Pancreas (tissue), 10 donors: ENCODE measurements at regions not wholly inside any gene's neighbourhood (a gene's known extent, or its start where the extent isn't known, plus 50 kb on each side); places are given as distances from the start of the nearest gene placed in this dataset.

Experiments used
- ATAC-seq, 4 donors: fragments of 200-7000 bp; cut with Tn5 transposase; one replicate each; pipeline versions ENCODE4 v1.8.0 to v1.9.1; 2020; ENCODE audit warnings: mild to moderate bottlenecking in 4 of 4, moderate library complexity in 4 of 4
- DNase-seq, 6 donors: peaks; one replicate each; pipeline ENCODE4 v3.0.0-alpha.2; 2020
- FAIRE-seq: peaks from 2 replicates; lab custom pipeline; 2012; peaks lifted over from hg19 to GRCh38; lab: Jason Lieb, UNC
- H3K27ac ChIP-seq, 4 donors: fragments of 200-600 bp; sonication (generic); 1 replicate in 3 of 4; 2 replicates in 1 of 4; pipeline versions ENCODE4 v1.5.0 to v1.8.0; 2020
- H3K27me3 ChIP-seq, 4 donors: fragments of 200-600 bp; one replicate each; pipeline ENCODE4 v1.8.0; 2021
- H3K36me3 ChIP-seq, 3 donors: fragments of 200-600 bp; sonication (generic) in 1 of 3; one replicate each; pipeline versions ENCODE4 v1.5.0 to v1.8.0; 2020 to 2021
- H3K4me1 ChIP-seq, 3 donors: fragments of 200-600 bp; one replicate each; pipeline ENCODE4 v1.8.0; 2021
- H3K4me3 ChIP-seq, 4 donors: fragments of 200-600 bp; sonication (generic) in 2 of 4; one replicate each; pipeline versions ENCODE4 v1.5.0 to v1.8.0; 2020 to 2021
- H3K9me3 ChIP-seq, 4 donors: fragments of 200-600 bp; one replicate each; pipeline ENCODE4 v1.8.0; 2021
- CTCF ChIP-seq, 4 donors: fragments of 200-600 bp; sonication (generic) in 3 of 4; IDR thresholded peaks; one replicate each; pipeline versions ENCODE4 v1.5.0 to v1.8.0; 2021; ENCODE audit warnings: antibody characterized with exemption in 4 of 4
- WGBS, 2 donors: extraction: QIAGEN DNeasy Blood & Tissue Kit; methylation state at CpG; one replicate each; pipeline ENCODE4 v1.1.7; 2013; 5-methylcytosine and 5-hydroxymethylcytosine counted together
- intact Hi-C, 3 donors: fragments of 100-400 bp; cut with DNase I; formaldehyde crosslinking; loops; one replicate each; pipeline versions ENCODE4 v1.11.1 to v1.14.2; 2022
- donor health status: healthy with polysubstance abuse.
- donor health status: DM: no; HTN: no; CAD: no; lungs with moderate emphysema.
- donor health status: DM: no; HTN: no; CAD: no.
- donor health status: control.
- donor health status: control.
- donor health status: Bipolar disorder and iron deficiency.
- donor health status: DM: yes; HTN: yes; CAD: no.
- donor health status: DM: no; HTN: no; CAD: no.
- donor health status: DM: no; HTN: no; CAD: no.
- donor health status: DM: yes; HTN: yes; CAD: no.

- no peak overlapping the region for H3K4me3 ChIP-seq
- TF ChIP-seq CTCF (IDR thresholded peaks at IDR 0.05) = no peak
- DNase-seq = no peak
- FAIRE-seq = no peak
- no peaks in the 10 kb centered on the region for H3K27me3 ChIP-seq
- intact Hi-C loops = no loop called here
- H3K9me3 ChIP-seq = no peaks in the 10 kb centered on the region
- no peaks in the 10 kb centered on the region for H3K4me1 ChIP-seq
- no peak overlapping the region for H3K27ac ChIP-seq
- no peaks in the 10 kb centered on the region for H3K36me3 ChIP-seq
- no peak for ATAC-seq
Observed at GRCh38 chr5:98328015-98328414, 445.4 kb upstream of the RGMB start.

- ATAC-seq = no peak
- Histone ChIP-seq H3K27me3 (no peaks in the 10 kb centered on the region), H3K9me3 (no peaks in the 10 kb centered on the region), H3K4me1 (no peaks in the 10 kb centered on the region), H3K27ac (no peak overlapping the region), H3K4me3 (no peak overlapping the region), H3K36me3 (no peaks in the 10 kb centered on the region)
- no peak for TF ChIP-seq CTCF (IDR thresholded peaks at IDR 0.05)
- DNase-seq = no peak
- 80 to 81% methylated on average over 1 of the region's 1 CpG for WGBS, 2 donors
- intact Hi-C loops = no loop called here
- no peak for FAIRE-seq
Observed at GRCh38 chr5:98330871-98331270, 442.6 kb upstream of the RGMB start.

- H3K36me3 ChIP-seq = no peaks in the 10 kb centered on the region
- H3K27ac ChIP-seq = no peak overlapping the region
- DNase-seq = no peak
- FAIRE-seq = no peak
- H3K27me3 ChIP-seq = no peaks in the 10 kb centered on the region
- no peak for TF ChIP-seq CTCF (IDR thresholded peaks at IDR 0.05)
- H3K9me3 ChIP-seq = no peaks in the 10 kb centered on the region
- no peaks in the 10 kb centered on the region for H3K4me1 ChIP-seq
- H3K4me3 ChIP-seq = no peak overlapping the region
- ATAC-seq = no peak
- intact Hi-C loops = no loop called here
Observed at GRCh38 chr5:98333921-98334320, 439.5 kb upstream of the RGMB start.

- no peak for TF ChIP-seq CTCF (IDR thresholded peaks at IDR 0.05)
- Histone ChIP-seq H3K36me3 (no peaks in the 10 kb centered on the region), H3K9me3 (no peaks in the 10 kb centered on the region), H3K27ac (no peak overlapping the region), H3K27me3 (no peaks in the 10 kb centered on the region), H3K4me1 (no peaks in the 10 kb centered on the region), H3K4me3 (no peak overlapping the region)
- ATAC-seq = no peak
- intact Hi-C loops = no loop called here
- no peak for DNase-seq
- FAIRE-seq = no peak
- 84 to 89% methylated on average over 6 of the region's 6 CpGs for whole genome bisulfite sequencing, 2 donors
Observed at GRCh38 chr5:98334946-98335345, 438.5 kb upstream of the RGMB start.

GRCh38 chr5:98339141-98339848 lies 434.2 kb upstream of the RGMB start:
- H3K9me3 ChIP-seq = no peaks in the 10 kb centered on the region
- no peak for ATAC-seq
- no peak for TF ChIP-seq CTCF (IDR thresholded peaks at IDR 0.05)
- intact Hi-C loops = no loop called here
- H3K4me1 ChIP-seq = no peaks in the 10 kb centered on the region
- DNase-seq = peak in 1 of 6 donors; percentile 44
- FAIRE-seq = no peak
- H3K4me3 ChIP-seq = no peak overlapping the region
- no peaks in the 10 kb centered on the region for H3K27me3 ChIP-seq
- no peak overlapping the region for H3K27ac ChIP-seq
- WGBS, 2 donors = 91 to 93% methylated on average over 21 of the region's 21 CpGs
- H3K36me3 ChIP-seq = no peaks in the 10 kb centered on the region
